ENCODE measurements at regions not wholly inside any gene's neighbourhood (a gene's known extent, or its start where the extent isn't known, plus 50 kb on each side); places are given as distances from the start of the nearest gene placed in this dataset.
"Not testable (repeated sequence)": the region's sequence is repeated elsewhere in the genome, so short reads cannot be mapped to it uniquely, and the experiment has no call there.

GRCh38 chr4:132809298-132810032, 339.6 kb upstream of the PCDH10 start:
- Histone ChIP-seq H3K36me3 (no peaks in the 10 kb centered on the region), H3K9me3 (no peaks in the 10 kb centered on the region), H3K27me3 (no peaks in the 10 kb centered on the region), H3K4me1 (no peaks in the 10 kb centered on the region), H3K27ac (no peak overlapping the region), H3K4me3 (no peak overlapping the region)
- no peak for TF ChIP-seq CTCF (IDR thresholded peaks at IDR 0.05)
- TF ChIP-seq POLR2A (IDR thresholded peaks at IDR 0.05): no peak
- DNase-seq: no peak

- H3K9me3 ChIP-seq, DNase-seq, H3K27me3 ChIP-seq, H3K27ac ChIP-seq, H3K36me3 ChIP-seq, H3K4me3 ChIP-seq, H3K4me1 ChIP-seq: not testable (repeated sequence)
Measured at GRCh38 chr4:132813061-132813460, 336.0 kb upstream of the PCDH10 start.

GRCh38 chr4:132818091-132818490, 331.0 kb upstream of the PCDH10 start:
- no peak overlapping the region for H3K27ac ChIP-seq
- no peaks in the 10 kb centered on the region for H3K9me3 ChIP-seq
- H3K27me3 ChIP-seq: no peaks in the 10 kb centered on the region
- no peaks in the 10 kb centered on the region for H3K4me1 ChIP-seq
- TF ChIP-seq POLR2A (IDR thresholded peaks at IDR 0.05) (no peak), CTCF (IDR thresholded peaks at IDR 0.05) (no peak)
- no peaks in the 10 kb centered on the region for H3K36me3 ChIP-seq
- H3K4me3 ChIP-seq: no peak overlapping the region
- DNase-seq: no peak

- no peaks in the 10 kb centered on the region for H3K9me3 ChIP-seq
- no peaks in the 10 kb centered on the region for H3K36me3 ChIP-seq
- no peaks in the 10 kb centered on the region for H3K27me3 ChIP-seq
- no peak overlapping the region for H3K27ac ChIP-seq
- H3K4me3 ChIP-seq: no peak overlapping the region
- DNase-seq: no peak
- TF ChIP-seq CTCF (IDR thresholded peaks at IDR 0.05): no peak
- TF ChIP-seq POLR2A (IDR thresholded peaks at IDR 0.05): no peak
- H3K4me1 ChIP-seq: no peaks in the 10 kb centered on the region
Measured at GRCh38 chr4:132823419-132823818, 325.7 kb upstream of the PCDH10 start.

GRCh38 chr4:132824761-132825160, 324.3 kb upstream of the PCDH10 start:
- no peak for DNase-seq
- TF ChIP-seq POLR2A (IDR thresholded peaks at IDR 0.05) (no peak), CTCF (IDR thresholded peaks at IDR 0.05) (no peak)
- H3K4me3 ChIP-seq: no peak overlapping the region

GRCh38 chr4:132827522-132827921, 321.6 kb upstream of the PCDH10 start:
- DNase-seq: no peak
- H3K4me1 ChIP-seq: no peaks in the 10 kb centered on the region
- TF ChIP-seq POLR2A (IDR thresholded peaks at IDR 0.05): no peak
- no peak for TF ChIP-seq CTCF (IDR thresholded peaks at IDR 0.05)

More at GRCh38 chr4:132824761-132825160, 324.3 kb upstream of the PCDH10 start:
- H3K27ac ChIP-seq: no peak overlapping the region
- no peaks in the 10 kb centered on the region for H3K36me3 ChIP-seq
- H3K27me3 ChIP-seq: no peaks in the 10 kb centered on the region
- H3K9me3 ChIP-seq: no peaks in the 10 kb centered on the region
- H3K4me1 ChIP-seq: no peaks in the 10 kb centered on the region

More at GRCh38 chr4:132827522-132827921, 321.6 kb upstream of the PCDH10 start:
- Histone ChIP-seq H3K36me3 (no peaks in the 10 kb centered on the region), H3K9me3 (no peaks in the 10 kb centered on the region), H3K4me3 (no peak overlapping the region), H3K27ac (no peak overlapping the region), H3K27me3 (no peaks in the 10 kb centered on the region)

All from Peyer's patch (tissue), 4 donors.